ENCODE measurements at regions not wholly inside any gene's neighbourhood (a gene's known extent, or its start where the extent isn't known, plus 50 kb on each side); places are given as distances from the start of the nearest gene placed in this dataset.

- H3K4me3 Mint-ChIP-seq = no peak overlapping the region
- no peaks in the 10 kb centered on the region for H3K4me1 Mint-ChIP-seq
- DNase-seq (ENCODE audit: low spot score in 2 of 2) (no peak), ATAC-seq (replicated peaks; ENCODE audit: extremely low read depth, poor library complexity, severe bottlenecking) (no peak)
- H3K36me3 Mint-ChIP-seq (ENCODE audit: insufficient read depth) = no peaks in the 10 kb centered on the region
- no peak overlapping the region for H3K27ac Mint-ChIP-seq (ENCODE audit: low read depth)
- peaks cover 14% of the 10 kb centered on the region for H3K27me3 Mint-ChIP-seq
- no peaks in the 10 kb centered on the region for H3K9me3 Mint-ChIP-seq
These were observed 56.4 kb upstream of the RBMS1 start for GRCh38 chr2:160550048-160550447.

GRCh38 chr2:160551259-160551658, 57.7 kb upstream of the RBMS1 start:
- no peaks in the 10 kb centered on the region for H3K4me1 Mint-ChIP-seq
- H3K27ac Mint-ChIP-seq (ENCODE audit: low read depth) = no peak overlapping the region
- no peak for ATAC-seq (replicated peaks; ENCODE audit: extremely low read depth, poor library complexity, severe bottlenecking)
- no peaks in the 10 kb centered on the region for H3K9me3 Mint-ChIP-seq
- H3K27me3 Mint-ChIP-seq = peaks cover 20% of the 10 kb centered on the region
- no peak overlapping the region for H3K4me3 Mint-ChIP-seq
- no peaks in the 10 kb centered on the region for H3K36me3 Mint-ChIP-seq (ENCODE audit: insufficient read depth)
- DNase-seq (ENCODE audit: low spot score in 2 of 2) = no peak

- H3K27me3 Mint-ChIP-seq = peaks cover 20% of the 10 kb centered on the region
- DNase-seq (ENCODE audit: low spot score in 2 of 2) = no peak
- no peak overlapping the region for H3K4me3 Mint-ChIP-seq
- H3K4me1 Mint-ChIP-seq = no peaks in the 10 kb centered on the region
- no peaks in the 10 kb centered on the region for H3K9me3 Mint-ChIP-seq
- H3K36me3 Mint-ChIP-seq (ENCODE audit: insufficient read depth) = no peaks in the 10 kb centered on the region
- no peak overlapping the region for H3K27ac Mint-ChIP-seq (ENCODE audit: low read depth)
- ATAC-seq (replicated peaks; ENCODE audit: extremely low read depth, poor library complexity, severe bottlenecking) = no peak
These were observed 61.9 kb upstream of the RBMS1 start for GRCh38 chr2:160555420-160556071.

- Mint-ChIP-seq H3K4me3 (no peak overlapping the region), H3K36me3 (ENCODE audit: insufficient read depth) (no peaks in the 10 kb centered on the region), H3K9me3 (no peaks in the 10 kb centered on the region), H3K27me3 (peaks cover 14% of the 10 kb centered on the region), H3K4me1 (no peaks in the 10 kb centered on the region), H3K27ac (ENCODE audit: low read depth) (no peak overlapping the region)
- DNase-seq (ENCODE audit: low spot score in 2 of 2) (no peak), ATAC-seq (replicated peaks; ENCODE audit: extremely low read depth, poor library complexity, severe bottlenecking) (no peak)
These were observed 64.3 kb upstream of the RBMS1 start for GRCh38 chr2:160557903-160558302.

DNA sequence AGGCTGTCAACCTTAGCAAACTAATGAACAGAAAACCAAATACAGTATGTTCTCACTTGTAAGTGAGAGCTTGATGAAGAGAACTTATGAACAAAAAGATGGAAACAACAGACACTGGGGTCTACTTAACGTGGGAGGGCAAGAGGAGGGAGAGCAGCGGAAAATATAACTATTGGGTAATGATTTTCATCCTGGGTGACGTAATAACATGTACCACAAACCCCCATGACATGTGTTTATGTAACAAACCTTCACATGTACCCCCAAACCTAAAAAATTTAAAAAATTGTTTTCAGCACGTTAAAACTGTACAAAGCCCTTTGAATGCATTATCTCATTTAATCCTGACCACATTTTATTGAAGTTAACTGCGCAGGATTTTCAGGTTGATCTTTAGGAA, 64.9 kb upstream of the RBMS1 start:
- ATAC-seq (replicated peaks; ENCODE audit: extremely low read depth, poor library complexity, severe bottlenecking) (no peak), DNase-seq (ENCODE audit: low spot score in 2 of 2) (no peak)
- Mint-ChIP-seq H3K4me1 (no peaks in the 10 kb centered on the region), H3K9me3 (no peaks in the 10 kb centered on the region), H3K27ac (ENCODE audit: low read depth) (no peak overlapping the region), H3K36me3 (ENCODE audit: insufficient read depth) (no peaks in the 10 kb centered on the region), H3K4me3 (no peak overlapping the region), H3K27me3 (peaks cover 8% of the 10 kb centered on the region)

DNA sequence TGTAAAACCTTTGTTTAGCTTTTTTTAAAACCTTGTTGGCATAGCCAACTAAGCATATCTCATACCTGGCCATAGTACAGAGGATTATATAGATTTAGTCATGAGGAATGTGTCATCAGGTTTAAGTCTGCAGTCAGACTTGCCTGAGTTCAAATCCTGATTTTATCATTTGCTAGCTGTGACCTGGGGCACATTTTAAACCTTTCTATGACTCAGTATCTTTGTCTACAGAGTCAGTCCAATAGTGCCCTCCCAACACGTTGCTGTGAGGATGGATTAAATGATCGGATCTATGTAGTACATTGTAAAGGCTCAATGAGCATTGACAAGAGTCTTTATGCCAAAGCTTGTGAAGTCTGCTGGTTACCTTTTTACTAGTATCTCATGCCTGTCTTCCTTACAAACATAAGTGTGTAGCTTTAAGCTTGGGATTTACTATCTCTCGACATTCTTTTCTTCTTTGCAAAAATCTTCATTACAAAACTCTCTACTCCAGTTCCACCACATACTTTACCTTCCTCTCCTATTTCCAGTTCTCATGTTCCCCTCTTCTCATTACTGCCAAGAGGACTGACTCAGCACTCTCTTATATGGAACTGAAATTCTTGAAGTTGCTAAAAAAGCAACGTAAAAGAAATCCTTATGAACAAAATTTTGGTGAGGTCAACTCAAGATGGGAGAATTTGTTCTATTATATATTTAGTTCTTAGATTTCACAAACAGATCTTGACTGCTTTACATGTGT, 68.1 kb upstream of the RBMS1 start:
- H3K4me1 Mint-ChIP-seq = no peaks in the 10 kb centered on the region
- no peak overlapping the region for H3K27ac Mint-ChIP-seq (ENCODE audit: low read depth)
- no peak for ATAC-seq (replicated peaks; ENCODE audit: extremely low read depth, poor library complexity, severe bottlenecking)
- H3K27me3 Mint-ChIP-seq = no peaks in the 10 kb centered on the region
- H3K36me3 Mint-ChIP-seq (ENCODE audit: insufficient read depth) = no peaks in the 10 kb centered on the region
- DNase-seq (ENCODE audit: low spot score in 2 of 2) = no peak
- no peaks in the 10 kb centered on the region for H3K9me3 Mint-ChIP-seq
- no peak overlapping the region for H3K4me3 Mint-ChIP-seq

- Mint-ChIP-seq H3K9me3 (no peaks in the 10 kb centered on the region), H3K27ac (ENCODE audit: low read depth) (no peak overlapping the region), H3K4me3 (no peak overlapping the region), H3K4me1 (no peaks in the 10 kb centered on the region), H3K36me3 (ENCODE audit: insufficient read depth) (no peaks in the 10 kb centered on the region), H3K27me3 (peaks cover 2% of the 10 kb centered on the region)
- ATAC-seq (replicated peaks; ENCODE audit: extremely low read depth, poor library complexity, severe bottlenecking) (no peak), DNase-seq (ENCODE audit: low spot score in 2 of 2) (no peak)
These were observed 69.1 kb upstream of the RBMS1 start for GRCh38 chr2:160562730-160563129.

DNA sequence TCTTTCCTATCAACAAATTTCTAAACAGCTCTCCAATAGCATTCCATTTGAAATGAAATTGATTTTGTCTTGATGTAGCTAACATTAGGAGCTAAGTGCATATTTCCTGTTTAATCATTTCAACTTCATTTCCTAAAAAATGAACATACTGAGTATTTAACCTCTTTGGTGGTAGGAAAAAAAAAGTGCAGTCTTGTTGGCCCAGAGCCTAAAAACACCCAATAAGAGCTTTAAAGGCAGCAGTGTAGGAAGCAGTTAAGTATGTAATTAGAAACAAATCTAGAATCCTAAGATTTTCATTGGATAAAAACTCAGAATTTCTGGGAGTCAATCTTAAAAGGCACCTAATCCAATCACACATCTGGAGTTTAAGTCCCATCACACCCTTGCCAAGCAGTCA, 71.0 kb upstream of the RBMS1 start:
- Mint-ChIP-seq H3K9me3 (no peaks in the 10 kb centered on the region), H3K36me3 (ENCODE audit: insufficient read depth) (no peaks in the 10 kb centered on the region), H3K27ac (ENCODE audit: low read depth) (no peak overlapping the region), H3K4me3 (no peak overlapping the region), H3K27me3 (peaks cover 10% of the 10 kb centered on the region), H3K4me1 (no peaks in the 10 kb centered on the region)
- no peak for ATAC-seq (replicated peaks; ENCODE audit: extremely low read depth, poor library complexity, severe bottlenecking)
- DNase-seq (ENCODE audit: low spot score in 2 of 2) = no peak

GRCh38 chr2:160565099-160565845, 71.7 kb upstream of the RBMS1 start:
- ATAC-seq (replicated peaks; ENCODE audit: extremely low read depth, poor library complexity, severe bottlenecking) (no peak), DNase-seq (ENCODE audit: low spot score in 2 of 2) (no peak)
- no peak overlapping the region for H3K27ac Mint-ChIP-seq (ENCODE audit: low read depth)
- H3K9me3 Mint-ChIP-seq = no peaks in the 10 kb centered on the region
- peaks cover 10% of the 10 kb centered on the region for H3K27me3 Mint-ChIP-seq
- H3K4me3 Mint-ChIP-seq = no peak overlapping the region
- no peaks in the 10 kb centered on the region for H3K4me1 Mint-ChIP-seq
- H3K36me3 Mint-ChIP-seq (ENCODE audit: insufficient read depth) = no peaks in the 10 kb centered on the region

DNA sequence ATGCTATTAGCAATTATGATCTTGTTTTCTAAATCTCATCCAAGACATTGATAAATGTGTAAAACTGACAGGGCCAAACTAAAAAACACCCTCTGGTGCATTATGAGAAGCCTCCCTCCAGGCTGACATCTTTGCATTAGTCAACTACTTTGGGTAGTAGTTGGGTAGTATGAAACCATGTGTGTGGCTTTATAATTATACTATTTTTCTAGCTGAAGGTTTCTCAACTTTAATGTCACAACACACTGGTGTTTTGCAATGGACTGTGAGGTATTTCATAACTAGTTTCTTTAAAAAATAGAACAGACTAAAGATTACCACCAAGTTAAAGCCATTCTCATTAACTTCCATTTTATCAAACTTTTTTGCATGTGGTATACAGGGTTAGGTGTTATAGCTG, 73.1 kb upstream of the RBMS1 start:
- DNase-seq (ENCODE audit: low spot score in 2 of 2) (no peak), ATAC-seq (replicated peaks; ENCODE audit: extremely low read depth, poor library complexity, severe bottlenecking) (no peak)
- H3K9me3 Mint-ChIP-seq = no peaks in the 10 kb centered on the region
- peaks cover 10% of the 10 kb centered on the region for H3K27me3 Mint-ChIP-seq
- H3K4me3 Mint-ChIP-seq = no peak overlapping the region
- H3K4me1 Mint-ChIP-seq = no peaks in the 10 kb centered on the region
- no peaks in the 10 kb centered on the region for H3K36me3 Mint-ChIP-seq (ENCODE audit: insufficient read depth)
- no peak overlapping the region for H3K27ac Mint-ChIP-seq (ENCODE audit: low read depth)

DNA sequence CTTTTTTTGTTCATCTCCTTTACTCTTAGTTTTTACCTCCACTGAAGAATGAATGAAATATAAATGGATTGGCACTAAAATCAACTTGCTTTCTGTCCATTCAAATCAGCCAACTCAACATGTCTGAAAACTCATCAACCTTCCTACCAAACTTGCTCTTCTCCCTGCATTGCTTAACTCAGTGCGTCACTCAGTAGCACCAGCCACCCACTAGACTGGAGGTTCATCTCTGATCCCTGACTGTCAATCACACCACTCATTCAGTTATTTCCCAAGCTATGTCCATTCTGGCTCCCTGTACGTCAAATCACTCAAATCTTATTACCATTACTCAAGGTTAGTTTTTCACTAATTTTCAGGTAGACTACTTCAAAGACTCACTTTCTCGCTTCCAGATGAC, 75.2 kb upstream of the RBMS1 start:
- Mint-ChIP-seq H3K27ac (ENCODE audit: low read depth) (no peak overlapping the region), H3K4me3 (no peak overlapping the region), H3K27me3 (peaks cover 10% of the 10 kb centered on the region), H3K9me3 (no peaks in the 10 kb centered on the region), H3K36me3 (ENCODE audit: insufficient read depth) (no peaks in the 10 kb centered on the region), H3K4me1 (no peaks in the 10 kb centered on the region)
- no peak for DNase-seq (ENCODE audit: low spot score in 2 of 2)
- ATAC-seq (replicated peaks; ENCODE audit: extremely low read depth, poor library complexity, severe bottlenecking) = no peak

DNA sequence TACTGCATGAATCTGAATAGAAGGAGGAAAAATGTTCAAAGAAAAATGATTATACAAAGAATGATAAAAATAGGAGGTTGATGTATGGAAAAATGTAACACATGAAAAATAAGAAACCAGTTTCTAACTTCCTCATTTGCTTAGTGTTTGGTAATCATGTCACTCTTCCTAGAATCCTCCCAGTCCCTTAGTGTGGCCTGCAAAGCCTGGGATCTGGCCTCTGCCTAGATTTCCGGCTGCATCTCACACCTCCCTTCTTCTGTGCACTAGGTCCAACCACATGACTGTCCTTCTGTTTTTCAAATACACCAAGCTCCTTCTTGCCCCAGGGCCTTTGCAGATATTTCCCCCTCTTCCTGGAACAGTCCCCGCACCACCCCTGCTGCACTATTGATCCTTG, 76.8 kb upstream of the RBMS1 start:
- Mint-ChIP-seq H3K4me3 (no peak overlapping the region), H3K9me3 (no peaks in the 10 kb centered on the region), H3K27ac (ENCODE audit: low read depth) (no peak overlapping the region), H3K27me3 (peaks cover 10% of the 10 kb centered on the region), H3K4me1 (no peaks in the 10 kb centered on the region), H3K36me3 (ENCODE audit: insufficient read depth) (no peaks in the 10 kb centered on the region)
- ATAC-seq (replicated peaks; ENCODE audit: extremely low read depth, poor library complexity, severe bottlenecking) (no peak), DNase-seq (ENCODE audit: low spot score in 2 of 2) (no peak)
